ENCODE measurements at regions not wholly inside any gene's neighbourhood (a gene's known extent, or its start where the extent isn't known, plus 50 kb on each side); places are given as distances from the start of the nearest gene placed in this dataset.

- peak; percentile 96 for DNase-seq
These were observed 49.9 kb upstream of the SLIT3 start for GRCh38 chr5:169350759-169351240.

All from HCEC 1CT (cell line).